ENCODE measurements at regions not wholly inside any gene's neighbourhood (a gene's known extent, or its start where the extent isn't known, plus 50 kb on each side); places are given as distances from the start of the nearest gene placed in this dataset.

DNA sequence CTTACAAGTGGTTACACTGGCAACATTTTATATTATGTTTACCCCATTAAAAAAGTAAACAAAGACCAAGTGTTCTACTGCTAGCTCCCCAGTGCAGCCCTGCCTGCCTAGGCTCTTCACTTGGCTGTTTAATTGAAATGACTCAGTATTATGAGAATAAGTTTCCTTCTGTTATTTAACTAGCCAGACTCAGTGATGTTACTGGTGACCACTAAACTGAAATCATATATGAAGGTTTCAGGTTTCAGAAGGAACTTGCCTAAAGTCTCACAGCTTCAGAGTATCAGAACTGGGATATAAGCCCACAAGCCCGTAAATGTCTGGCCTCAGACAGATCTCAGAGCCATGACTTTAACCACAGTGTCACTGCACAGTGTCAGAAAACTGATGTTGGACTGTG, 66.8 kb upstream of the EXOC4 start:
- TF ChIP-seq, protein P1, sequence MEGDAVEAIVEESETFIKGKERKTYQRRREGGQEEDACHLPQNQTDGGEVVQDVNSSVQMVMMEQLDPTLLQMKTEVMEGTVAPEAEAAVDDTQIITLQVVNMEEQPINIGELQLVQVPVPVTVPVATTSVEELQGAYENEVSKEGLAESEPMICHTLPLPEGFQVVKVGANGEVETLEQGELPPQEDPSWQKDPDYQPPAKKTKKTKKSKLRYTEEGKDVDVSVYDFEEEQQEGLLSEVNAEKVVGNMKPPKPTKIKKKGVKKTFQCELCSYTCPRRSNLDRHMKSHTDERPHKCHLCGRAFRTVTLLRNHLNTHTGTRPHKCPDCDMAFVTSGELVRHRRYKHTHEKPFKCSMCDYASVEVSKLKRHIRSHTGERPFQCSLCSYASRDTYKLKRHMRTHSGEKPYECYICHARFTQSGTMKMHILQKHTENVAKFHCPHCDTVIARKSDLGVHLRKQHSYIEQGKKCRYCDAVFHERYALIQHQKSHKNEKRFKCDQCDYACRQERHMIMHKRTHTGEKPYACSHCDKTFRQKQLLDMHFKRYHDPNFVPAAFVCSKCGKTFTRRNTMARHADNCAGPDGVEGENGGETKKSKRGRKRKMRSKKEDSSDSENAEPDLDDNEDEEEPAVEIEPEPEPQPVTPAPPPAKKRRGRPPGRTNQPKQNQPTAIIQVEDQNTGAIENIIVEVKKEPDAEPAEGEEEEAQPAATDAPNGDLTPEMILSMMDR (IDR thresholded peaks at IDR 0.05; ENCODE audit: low read depth, low read length), result no peak
- DNase-seq (ENCODE audit: low read depth, low spot score), result no peak
- no peak overlapping the region for H3K4me3 ChIP-seq (ENCODE audit: low read depth, low read length)
- in situ Hi-C loops (cut with HindIII; ENCODE audit: low sequenced_read_pairs), result no loop called here

DNA sequence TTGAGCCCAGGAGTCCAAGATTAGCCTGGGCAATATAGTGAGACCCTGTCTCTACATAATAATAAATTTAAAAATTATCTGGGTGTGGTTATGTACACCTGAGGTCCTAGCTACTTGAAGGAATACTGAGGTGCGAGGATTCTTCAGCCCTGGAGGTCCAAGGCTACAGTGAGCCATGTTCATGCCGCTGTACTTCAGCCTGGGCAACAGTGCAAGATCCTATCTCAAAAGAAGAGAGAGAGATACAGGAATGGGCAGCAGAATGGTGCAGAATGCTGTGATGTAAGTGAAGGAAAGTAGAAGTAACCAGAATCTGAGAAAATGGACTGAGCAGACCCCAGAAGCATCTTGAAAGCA, 62.7 kb upstream of the EXOC4 start:
- H3K4me3 ChIP-seq (ENCODE audit: low read depth, low read length), result no peak overlapping the region
- no peak for DNase-seq (ENCODE audit: low read depth, low spot score)
- TF ChIP-seq, protein P1 (IDR thresholded peaks at IDR 0.05; ENCODE audit: low read depth, low read length), result no peak
- in situ Hi-C loops (cut with HindIII; ENCODE audit: low sequenced_read_pairs), result no loop called here

DNA sequence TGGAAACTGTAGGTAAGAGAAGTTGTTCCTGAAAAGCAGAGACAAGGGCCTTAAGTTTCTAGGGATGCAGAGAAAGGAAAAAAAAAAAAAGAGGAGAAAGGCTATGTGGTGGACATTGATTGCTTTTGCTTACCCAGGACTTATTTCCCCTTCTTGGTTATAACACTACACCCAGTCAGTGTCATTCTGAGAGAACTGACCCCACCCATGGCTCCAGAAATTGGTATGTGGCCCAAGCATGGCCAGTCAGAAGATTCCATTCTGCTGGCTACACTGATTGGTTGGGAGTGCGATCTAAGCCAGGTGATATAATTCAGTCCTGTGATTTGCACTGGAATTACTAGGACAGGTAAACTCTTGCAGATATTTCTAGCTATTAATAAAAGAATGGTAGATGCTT, 62.2 kb upstream of the EXOC4 start:
- no peak for DNase-seq (ENCODE audit: low read depth, low spot score)
- in situ Hi-C loops (cut with HindIII; ENCODE audit: low sequenced_read_pairs), result no loop called here
- TF ChIP-seq, protein P1 (IDR thresholded peaks at IDR 0.05; ENCODE audit: low read depth, low read length), result no peak
- no peak overlapping the region for H3K4me3 ChIP-seq (ENCODE audit: low read depth, low read length)

DNA sequence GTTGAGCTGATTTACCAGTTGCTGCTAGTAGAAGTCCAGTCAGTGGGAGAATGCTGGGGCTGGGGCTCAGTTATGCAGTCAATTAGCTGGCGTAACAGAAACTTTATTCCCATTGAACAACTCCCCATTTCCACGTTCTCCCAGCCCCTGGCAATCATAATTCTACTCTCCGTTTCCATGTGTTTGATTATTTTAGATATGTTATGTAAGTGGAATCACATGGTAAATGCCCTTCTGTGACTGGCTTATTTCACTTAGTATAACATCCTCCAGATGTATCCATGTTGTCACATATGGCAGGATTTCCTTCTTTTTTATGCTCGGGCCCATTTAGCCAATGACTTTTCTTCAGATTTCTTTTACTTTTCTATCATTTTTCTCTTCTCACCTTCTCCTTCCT, 61.1 kb upstream of the EXOC4 start:
- TF ChIP-seq, protein P1 (IDR thresholded peaks at IDR 0.05; ENCODE audit: low read depth, low read length), result no peak
- H3K4me3 ChIP-seq (ENCODE audit: low read depth, low read length), result no peak overlapping the region
- no peak for DNase-seq (ENCODE audit: low read depth, low spot score)
- in situ Hi-C loops (cut with HindIII; ENCODE audit: low sequenced_read_pairs), result no loop called here

DNA sequence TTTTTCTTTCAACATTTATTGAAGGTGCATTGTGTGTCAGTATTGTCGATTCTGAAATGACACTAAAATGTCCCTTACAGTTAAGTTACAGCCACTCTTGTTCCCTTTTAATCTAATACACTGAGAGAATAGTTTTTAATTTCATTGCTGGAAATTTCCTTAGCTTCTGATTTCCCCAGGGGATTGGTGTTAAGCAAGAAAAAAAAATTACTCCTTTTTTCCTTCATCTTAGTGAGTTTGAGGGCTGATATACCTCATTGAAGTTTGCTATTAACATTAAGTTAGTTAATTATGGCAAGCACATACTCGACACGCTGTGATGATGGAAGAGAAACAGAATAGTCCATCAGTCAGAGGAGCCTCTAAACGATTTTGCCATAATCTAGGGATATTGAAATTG, 57.0 kb upstream of the EXOC4 start:
- DNase-seq (ENCODE audit: low read depth, low spot score), result no peak
- TF ChIP-seq, protein P1 (IDR thresholded peaks at IDR 0.05; ENCODE audit: low read depth, low read length), result no peak
- in situ Hi-C loops (cut with HindIII; ENCODE audit: low sequenced_read_pairs), result no loop called here
- H3K4me3 ChIP-seq (ENCODE audit: low read depth, low read length), result no peak overlapping the region

DNA sequence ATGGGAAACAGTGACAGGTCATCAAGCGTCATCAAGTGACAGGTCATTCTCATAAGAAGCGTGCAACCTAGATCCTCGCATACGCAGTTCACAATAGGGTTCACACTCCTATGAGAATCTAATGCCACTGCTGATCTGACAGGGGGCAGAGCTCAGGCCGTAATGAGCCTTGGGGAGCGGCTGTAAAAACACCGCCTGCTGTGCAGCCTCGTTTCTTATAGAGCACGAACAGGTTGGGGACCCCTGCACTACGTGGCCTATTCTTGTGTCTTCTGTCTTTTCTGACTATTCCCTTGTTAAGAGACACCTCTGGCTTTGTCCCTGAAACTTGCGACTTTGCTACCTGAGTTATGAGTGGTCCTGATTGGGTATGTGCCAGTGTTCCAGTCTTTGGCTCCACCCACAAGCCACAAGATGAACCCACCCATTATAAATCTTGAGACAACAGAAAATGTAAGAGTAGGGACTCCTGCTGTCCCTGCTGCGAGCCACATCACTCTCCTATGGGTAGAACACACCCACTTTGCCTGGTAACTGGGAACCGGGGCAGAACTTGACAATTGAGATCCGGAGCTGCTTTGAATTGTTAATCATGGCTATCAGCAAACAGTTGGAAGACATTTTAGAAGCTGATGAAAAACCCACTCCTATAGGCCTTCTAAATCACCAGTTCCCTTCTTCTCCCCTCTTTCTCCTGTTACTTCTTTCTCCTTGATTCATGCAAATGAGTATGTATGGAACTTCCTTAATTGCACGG, 55.8 kb upstream of the EXOC4 start:
- in situ Hi-C loops (cut with HindIII; ENCODE audit: low sequenced_read_pairs), result no loop called here
- H3K4me3 ChIP-seq (ENCODE audit: low read depth, low read length), result no peak overlapping the region
- DNase-seq (ENCODE audit: low read depth, low spot score), result no peak
- TF ChIP-seq, protein P1 (IDR thresholded peaks at IDR 0.05; ENCODE audit: low read depth, low read length), result no peak

All from astrocyte of the spinal cord (primary cell).